ENCODE measurements at regions not wholly inside any gene's neighbourhood (a gene's known extent, or its start where the extent isn't known, plus 50 kb on each side); places are given as distances from the start of the nearest gene placed in this dataset.

DNA sequence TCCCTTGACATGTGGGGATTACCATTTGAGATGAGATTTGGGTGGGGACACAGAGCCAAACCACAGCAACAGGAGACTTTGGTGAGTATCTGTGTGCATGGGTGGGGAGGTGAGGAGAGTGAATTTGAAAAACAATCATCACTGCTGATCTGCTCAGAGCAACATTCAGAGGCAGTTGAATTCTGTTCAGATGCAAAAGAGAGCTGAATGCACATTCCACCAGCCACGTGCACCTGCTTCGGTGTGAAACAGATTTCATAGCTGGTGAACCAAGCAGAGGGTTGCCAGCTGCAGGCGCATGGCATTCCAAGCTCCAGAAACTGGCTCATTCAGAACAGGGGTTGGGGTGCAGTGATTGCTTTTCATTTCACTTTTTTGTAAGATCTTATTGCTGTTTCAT is 233.1 kb upstream of the FOXF1 start:
- TF ChIP-seq, protein P1, sequence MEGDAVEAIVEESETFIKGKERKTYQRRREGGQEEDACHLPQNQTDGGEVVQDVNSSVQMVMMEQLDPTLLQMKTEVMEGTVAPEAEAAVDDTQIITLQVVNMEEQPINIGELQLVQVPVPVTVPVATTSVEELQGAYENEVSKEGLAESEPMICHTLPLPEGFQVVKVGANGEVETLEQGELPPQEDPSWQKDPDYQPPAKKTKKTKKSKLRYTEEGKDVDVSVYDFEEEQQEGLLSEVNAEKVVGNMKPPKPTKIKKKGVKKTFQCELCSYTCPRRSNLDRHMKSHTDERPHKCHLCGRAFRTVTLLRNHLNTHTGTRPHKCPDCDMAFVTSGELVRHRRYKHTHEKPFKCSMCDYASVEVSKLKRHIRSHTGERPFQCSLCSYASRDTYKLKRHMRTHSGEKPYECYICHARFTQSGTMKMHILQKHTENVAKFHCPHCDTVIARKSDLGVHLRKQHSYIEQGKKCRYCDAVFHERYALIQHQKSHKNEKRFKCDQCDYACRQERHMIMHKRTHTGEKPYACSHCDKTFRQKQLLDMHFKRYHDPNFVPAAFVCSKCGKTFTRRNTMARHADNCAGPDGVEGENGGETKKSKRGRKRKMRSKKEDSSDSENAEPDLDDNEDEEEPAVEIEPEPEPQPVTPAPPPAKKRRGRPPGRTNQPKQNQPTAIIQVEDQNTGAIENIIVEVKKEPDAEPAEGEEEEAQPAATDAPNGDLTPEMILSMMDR (IDR thresholded peaks at IDR 0.05; ENCODE audit: low read depth, low read length, poor library complexity, severe bottlenecking), result no peak
- no peak for TF ChIP-seq EZH2phosphoT487 (IDR thresholded peaks at IDR 0.05; ENCODE audit: borderline replicate concordance, low read length)

Data from DOHH2 (cell line).